GM19240 (cell line): ENCODE measurements at regions not wholly inside any gene's neighbourhood (a gene's known extent, or its start where the extent isn't known, plus 50 kb on each side); places are given as distances from the start of the nearest gene placed in this dataset.

ENCODE experiments used
- DNase-seq: peaks from one replicate; pipeline ENCODE4 v3.0.0; 2011; ENCODE audit warnings: low spot score; ENCODE audit not compliant: insufficient read length

DNA sequence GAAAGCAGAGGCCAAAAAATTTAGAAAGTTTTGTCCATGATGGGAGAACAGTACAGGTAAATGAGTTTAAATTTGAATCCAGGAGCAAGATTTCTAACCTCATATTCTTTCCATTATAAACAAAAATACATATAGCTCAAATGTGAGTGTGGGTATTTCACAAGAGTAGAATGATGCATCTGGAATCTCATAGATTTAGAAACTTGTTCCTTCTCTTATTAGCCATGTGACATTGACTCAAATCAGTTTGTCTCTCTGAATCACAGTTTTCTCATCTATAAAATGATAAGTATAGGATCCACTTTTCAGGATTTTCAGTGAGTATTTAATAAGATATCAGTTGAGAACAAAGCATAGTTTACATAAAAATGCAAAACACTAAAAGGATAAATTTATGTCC, 436.3 kb upstream of the PAPPA start:
- DNase-seq, result no peak

DNA sequence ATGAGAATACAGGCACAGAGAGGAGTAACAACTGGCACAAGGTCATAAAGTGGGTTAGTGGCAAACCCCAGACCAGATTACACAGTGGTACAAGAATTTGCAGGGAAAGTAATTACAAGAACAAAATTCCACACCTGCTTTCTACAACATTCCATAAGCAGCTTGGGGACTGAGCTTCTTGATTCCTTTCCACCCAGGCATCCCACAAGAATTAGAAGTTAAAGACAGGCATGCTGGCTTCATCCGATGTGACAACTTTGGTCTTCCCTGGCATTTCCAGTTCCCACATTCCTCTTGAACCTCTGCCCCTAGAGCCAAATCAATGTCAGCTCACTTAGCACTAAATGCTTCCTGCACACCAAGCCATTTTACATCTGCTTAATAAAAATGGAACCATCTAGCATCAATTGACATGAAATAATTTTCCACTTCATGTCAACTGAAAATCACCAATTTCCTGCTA, 435.8 kb upstream of the PAPPA start:
- no peak for DNase-seq

- no peak for DNase-seq
These were observed 423.2 kb upstream of the PAPPA start for GRCh38 chr9:115730396-115730795.

GRCh38 chr9:115730845-115731244, 422.7 kb upstream of the PAPPA start:
- no peak for DNase-seq

- no peak for DNase-seq
These were observed 420.1 kb upstream of the PAPPA start for GRCh38 chr9:115733318-115734110.

DNA sequence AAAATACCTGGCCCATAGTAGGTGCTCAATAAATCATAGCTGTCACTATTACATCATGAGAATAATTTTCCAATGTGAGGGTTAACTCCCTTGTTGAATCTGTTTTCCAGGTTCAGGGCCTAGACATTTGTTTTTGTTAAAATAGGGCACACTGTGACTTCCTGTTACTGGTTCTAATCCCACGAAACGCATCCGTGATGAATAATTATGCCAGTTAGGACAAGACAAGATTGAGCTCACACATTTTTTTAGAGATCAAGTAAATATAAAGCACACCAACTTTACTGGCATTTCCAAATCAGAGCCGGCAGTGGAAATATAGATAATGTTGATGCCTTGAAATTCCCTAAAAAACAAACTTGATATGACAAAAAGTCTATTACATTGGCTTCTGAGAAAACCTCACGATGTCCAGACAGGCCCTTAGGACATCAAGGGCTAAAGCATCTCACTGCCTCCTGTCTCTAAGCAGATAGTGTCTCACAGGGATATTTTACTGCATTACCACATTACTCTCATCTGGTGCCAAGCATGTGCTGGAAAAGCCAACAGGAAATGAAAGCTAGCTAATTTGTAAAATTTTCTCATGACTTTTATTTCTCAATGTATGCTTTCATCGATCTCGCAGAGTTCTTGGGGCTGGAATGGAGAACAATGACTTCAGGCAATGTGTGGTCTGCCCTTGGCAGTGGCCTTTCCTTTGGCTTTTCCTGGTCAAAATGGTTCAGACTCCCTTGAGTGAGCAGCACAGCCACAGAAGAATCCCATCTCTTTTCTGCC, 414.3 kb upstream of the PAPPA start:
- no peak for DNase-seq

DNA sequence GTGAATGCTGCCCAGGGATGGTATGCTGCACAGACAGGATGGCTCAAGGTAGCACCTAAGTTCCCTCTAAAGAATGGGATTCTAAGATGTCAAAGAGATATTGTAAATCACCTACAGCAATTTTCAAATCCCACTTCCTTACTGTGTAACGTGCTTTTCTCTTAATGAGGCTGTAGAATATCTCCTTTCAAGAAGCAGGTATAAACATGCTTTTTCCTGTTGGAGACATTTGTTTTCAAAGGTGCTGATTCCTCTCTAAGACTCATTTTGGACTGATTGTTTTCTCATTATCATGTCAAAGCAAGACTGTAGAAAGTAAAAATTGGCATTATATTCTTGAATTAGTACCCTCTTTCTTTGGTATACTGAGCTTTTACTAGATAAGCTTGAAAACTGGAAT, 412.6 kb upstream of the PAPPA start:
- DNase-seq, result no peak

- no peak for DNase-seq
These were observed 409.6 kb upstream of the PAPPA start for GRCh38 chr9:115743709-115744605.

DNA sequence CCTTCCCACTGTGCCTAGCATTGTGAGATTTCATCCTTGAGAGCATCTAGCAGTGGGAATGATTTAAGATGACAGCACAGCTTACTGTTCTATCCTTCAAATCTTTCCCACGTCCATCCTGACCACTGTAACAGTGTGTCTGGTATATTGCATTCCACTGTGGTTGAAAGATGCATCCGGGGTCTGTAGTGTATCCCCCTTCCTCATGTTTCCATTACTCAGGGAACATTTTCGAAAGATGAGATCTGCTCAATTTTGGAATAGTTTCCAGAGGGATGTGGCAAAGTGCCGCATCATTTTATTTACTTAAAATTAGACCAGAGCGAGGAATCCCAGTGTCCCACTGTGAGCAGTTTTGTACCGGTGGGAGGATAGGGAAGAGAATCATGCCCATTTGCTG, 407.1 kb upstream of the PAPPA start:
- no peak for DNase-seq

DNA sequence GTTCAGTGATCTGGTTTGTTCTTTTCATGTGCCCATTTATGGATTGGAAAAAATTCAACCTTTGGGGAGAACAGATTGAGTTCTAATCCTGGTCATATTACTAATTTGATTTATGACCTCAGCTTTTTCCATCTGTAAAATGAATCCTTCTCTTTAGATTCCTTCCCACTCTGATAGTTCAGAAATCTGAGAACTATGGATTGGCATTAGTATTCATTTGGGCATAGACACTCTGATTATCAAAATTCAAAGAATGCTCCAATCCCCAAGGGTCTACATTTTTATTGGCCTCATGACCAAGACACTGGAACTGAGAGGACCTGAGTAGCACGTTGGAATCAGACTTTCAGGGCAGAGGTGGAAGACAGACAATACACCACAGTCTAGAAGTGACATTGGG, 405.9 kb upstream of the PAPPA start:
- no peak for DNase-seq

DNA sequence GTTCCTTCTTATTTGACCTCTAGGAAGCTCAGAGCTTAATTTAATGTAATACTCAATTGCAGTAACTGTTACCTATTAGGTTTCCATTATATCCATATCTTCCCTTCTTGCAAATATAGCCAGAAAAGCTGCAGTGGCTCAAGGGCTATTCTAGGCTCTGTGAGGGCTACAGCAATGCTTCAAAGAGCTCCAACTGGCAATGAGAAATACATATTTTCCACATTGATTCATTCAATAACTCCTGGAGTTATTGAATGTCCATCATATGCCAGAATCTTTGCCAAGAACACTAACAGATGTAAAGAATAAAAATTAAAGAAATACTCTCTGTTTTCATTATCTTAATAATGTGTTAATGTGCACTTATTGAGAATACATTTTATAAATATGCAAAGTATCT, 396.9 kb upstream of the PAPPA start:
- no peak for DNase-seq

DNA sequence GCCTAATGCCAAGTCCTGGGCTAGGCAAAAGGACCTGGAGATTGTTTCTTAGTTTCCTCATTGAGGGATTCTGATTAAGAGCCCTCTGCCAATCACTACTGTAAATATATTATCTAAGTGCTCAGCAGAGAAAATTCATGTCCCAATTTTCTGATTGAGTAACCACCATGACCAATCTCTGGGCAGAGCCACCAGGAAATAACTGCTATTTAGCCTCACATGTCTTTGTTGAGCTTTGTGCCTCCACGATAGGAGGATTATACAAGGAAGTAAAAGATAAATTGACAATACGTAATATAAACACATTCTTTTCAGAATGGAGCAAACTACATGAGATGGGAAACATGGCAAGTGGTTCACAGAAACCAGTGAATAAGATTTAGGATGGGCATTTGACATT, 396.1 kb upstream of the PAPPA start:
- DNase-seq, result no peak

GRCh38 chr9:115758441-115758840, 395.1 kb upstream of the PAPPA start:
- no peak for DNase-seq

DNA sequence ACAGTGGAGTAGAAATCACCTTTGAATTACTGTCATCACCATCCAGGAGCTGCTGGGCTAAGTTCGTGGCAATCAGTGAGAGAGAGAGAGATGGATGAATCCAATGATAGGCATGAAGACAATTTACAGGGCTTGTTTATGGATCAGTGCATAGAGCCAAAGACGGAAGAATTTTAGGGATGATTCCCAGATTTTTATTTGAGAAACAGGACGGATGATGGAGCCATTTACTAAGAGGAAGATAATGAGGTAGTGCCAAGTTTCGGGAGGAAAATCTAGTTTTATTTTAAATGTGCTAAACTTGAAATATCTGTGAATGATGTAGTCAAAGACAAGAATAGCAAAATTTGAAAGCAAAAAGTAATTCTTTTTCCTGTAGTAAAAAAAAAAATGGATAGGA, 394.2 kb upstream of the PAPPA start:
- DNase-seq, result no peak

DNA sequence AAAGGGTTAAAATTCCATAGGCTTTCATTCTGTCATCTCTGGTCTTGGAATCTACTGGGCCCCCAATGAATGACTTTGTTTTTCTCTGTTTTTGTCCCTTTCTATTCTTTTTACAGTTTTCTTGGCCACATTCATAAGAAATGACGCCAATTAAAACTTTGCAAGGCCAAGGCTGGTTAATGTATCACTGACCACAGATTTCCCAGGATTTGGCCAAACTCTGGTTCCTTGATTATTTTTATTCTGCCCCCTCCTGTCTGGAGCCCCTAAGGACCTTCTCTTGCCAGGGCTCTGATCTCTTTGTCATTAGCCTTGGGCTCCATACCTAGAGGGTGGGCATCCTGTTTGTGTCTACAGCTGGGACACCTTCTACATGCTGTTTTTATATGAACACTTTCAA, 388.9 kb upstream of the PAPPA start:
- no peak for DNase-seq

DNA sequence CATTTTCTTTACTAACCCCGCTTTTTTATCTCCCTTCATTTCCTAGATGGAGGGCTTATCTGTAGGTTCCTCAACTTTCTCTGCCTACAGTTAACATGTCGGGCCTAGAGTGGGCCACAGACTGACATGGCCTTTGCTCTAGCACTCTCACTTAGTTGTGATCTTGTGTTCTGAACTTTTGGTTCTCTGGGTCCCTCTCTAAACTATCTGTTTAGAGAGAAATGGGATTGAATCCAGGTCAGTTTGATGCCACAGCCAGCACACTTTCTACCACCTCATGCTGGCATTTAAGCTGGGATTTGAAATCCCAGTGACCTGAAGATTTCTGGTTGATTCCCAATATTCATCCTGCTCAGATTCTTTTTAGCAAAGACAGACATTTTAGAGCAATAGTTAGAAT, 388.5 kb upstream of the PAPPA start:
- DNase-seq, result no peak

- no peak for DNase-seq
These were observed 387.1 kb upstream of the PAPPA start for GRCh38 chr9:115766370-115766955.

DNA sequence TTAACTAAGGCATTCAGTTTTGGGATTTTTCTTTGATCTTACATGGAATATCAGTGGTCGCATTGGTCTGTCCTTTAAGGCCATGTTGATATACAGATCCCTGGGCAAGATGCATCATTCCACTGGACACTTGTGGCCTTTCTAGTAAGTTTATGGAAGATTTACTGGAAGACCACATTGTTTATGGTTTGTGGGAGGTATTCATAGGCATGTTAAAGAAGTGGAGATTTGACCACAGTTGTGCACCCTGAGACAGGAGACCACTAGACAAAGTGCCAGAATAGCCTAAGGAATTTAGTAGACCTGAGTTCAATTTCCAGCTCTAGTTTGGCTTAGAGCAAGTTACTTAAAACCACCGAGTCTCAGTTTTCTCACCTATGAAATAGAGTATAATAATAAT, 383.1 kb upstream of the PAPPA start:
- DNase-seq, result no peak

DNA sequence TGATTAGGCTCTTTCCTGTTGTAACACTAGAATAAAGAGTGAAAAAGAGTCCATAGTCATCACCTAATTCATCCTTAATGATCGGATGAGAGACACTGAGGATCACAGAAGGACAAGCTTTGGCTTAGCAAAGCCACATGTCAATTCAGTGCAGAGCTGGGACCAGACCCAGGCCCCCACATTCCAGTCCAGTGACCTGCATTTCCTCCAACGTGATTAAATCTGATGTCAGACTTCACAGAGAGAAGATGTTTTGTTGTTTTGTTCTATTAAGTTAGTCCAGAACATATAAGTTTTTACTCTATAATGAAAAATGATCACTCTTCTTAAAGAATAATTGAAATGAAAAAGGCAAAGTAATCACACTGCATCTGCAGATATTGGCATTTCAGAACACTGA, 377.9 kb upstream of the PAPPA start:
- no peak for DNase-seq

- no peak for DNase-seq
These were observed 376.0 kb upstream of the PAPPA start for GRCh38 chr9:115777610-115778009.

DNA sequence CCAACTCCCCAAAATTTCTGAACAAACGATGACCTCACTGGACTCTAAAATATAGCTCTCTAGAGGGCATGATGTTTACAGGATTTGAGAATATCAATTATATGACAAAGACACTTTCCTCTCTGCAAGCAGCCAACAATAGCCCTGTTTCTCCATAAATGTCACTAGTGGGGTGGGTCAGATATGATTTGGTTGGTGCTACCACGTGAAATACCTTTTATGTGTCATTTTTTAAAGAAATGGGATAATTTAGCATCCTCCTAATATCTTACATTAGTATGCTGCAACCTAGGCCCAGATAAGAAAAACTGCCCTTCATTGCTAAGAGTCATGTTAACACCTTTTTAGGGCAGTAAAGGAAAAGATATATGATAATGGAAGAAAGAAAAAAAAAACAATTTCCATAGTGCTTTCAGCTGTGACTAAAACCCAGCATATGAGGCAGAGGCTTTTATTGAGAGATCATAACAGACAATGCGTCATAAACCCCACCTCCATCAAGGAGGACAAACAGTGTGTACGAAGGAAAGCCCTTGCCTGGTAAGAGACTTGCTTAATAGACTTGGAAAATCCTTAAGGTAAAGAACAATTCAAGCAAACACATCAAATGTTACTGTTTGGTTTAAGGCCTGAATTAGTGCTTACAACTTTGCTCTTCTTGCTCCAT, 372.4 kb upstream of the PAPPA start:
- DNase-seq, result no peak
